ENCODE measurements at regions not wholly inside any gene's neighbourhood (a gene's known extent, or its start where the extent isn't known, plus 50 kb on each side); places are given as distances from the start of the nearest gene placed in this dataset.

DNA sequence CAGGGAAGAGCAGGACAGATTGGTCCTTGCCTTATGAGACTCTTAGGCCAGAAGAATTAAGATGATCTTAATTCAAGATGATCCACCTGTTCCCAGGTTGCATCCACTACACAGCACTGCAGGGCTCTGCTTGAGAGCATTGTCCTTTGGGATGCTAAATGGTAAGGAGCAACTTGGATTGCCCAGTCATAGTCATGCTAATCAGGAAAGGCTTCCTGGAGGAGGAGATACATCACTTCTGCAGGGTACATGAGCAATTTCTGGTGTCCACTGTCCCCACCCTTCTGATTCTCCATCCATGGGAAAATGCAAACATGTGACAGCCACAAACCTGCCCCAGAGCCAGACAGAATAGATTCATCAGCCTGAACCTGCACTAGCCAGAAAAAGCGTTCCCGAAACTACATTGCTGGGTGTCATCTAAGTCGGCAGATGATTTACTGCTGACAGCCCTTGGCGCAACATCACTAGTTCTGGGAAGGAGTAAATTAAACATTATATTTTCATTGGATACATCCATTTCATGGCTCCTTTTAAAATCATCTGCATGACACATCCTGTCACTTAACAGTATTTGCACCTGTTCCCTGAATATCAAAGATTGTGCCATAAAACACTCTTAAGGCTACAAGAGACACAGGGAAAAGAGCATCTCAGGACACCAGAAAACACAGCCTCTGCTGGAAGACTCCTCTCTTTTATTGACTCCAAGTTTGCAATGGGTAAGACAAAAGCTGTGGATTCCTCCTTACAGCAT, 282.2 kb downstream of the MAF start:
- CTCF ChIA-PET, result no interaction called here

More for the DNA sequence above, 282.2 kb downstream of the MAF start:
- no TSS peak for BruUV-seq (replicated peaks)
- Histone ChIP-seq H3K36me3 (ENCODE audit: control insufficient read depth in 1 of 2, insufficient read depth in 2 of 2, low read length in 2 of 2) (no peaks in the 10 kb centered on the region), H4K20me1 (ENCODE audit: insufficient read depth) (no peaks in the 10 kb centered on the region), H3K9me2 (ENCODE audit: insufficient read depth) (no peaks in the 10 kb centered on the region), H2AFZ (ENCODE audit: low read depth, low read length, poor library complexity, severe bottlenecking) (no peak overlapping the region), H3K4me1 (ENCODE audit: control insufficient read depth in 1 of 2, insufficient read depth in 2 of 2, low read length in 2 of 2) (no peaks in the 10 kb centered on the region), H3K9me3 (ENCODE audit: control insufficient read depth in 1 of 2, insufficient read depth in 1 of 2, low read depth in 1 of 2, low read length in 2 of 2) (peaks cover 20 to 26% of the 10 kb centered on the region in 2 experiments; a peak in 2 of 4 replicates), H3K79me2 (ENCODE audit: insufficient read depth, low read length) (no peaks in the 10 kb centered on the region), H3K27me3 (ENCODE audit: insufficient read depth, low read length) (no peaks in the 10 kb centered on the region), H3K27ac (ENCODE audit: low read depth, low read length) (no peak overlapping the region), H3K4me3 (replicated peaks in 1 of 2; ENCODE audit: low read depth in 1 of 2, low read length in 2 of 2) (no peak overlapping the region), H3K9ac (ENCODE audit: low read length) (no peak overlapping the region), H3K4me2 (ENCODE audit: low read length) (no peak overlapping the region)
- RAD21 ChIA-PET (ENCODE audit: low non-redundant PET in 1 of 2, low total read pairs in 2 of 2, uncharacterized antibody in 2 of 2, unreplicated experiment in 2 of 2), result no interaction called here
- no peak for ATAC-seq
- POLR2A ChIA-PET, result no interaction called here
- intact Hi-C loops (cut with micrococcal nuclease), result no loop called here
- TF ChIP-seq ELF1 (IDR thresholded peaks at IDR 0.05; ENCODE audit: borderline replicate concordance, low read depth) (no peak), EZH2phosphoT487 (IDR thresholded peaks at IDR 0.05; ENCODE audit: borderline replicate concordance) (no peak), TCF7L2 (IDR thresholded peaks at IDR 0.05; ENCODE audit: borderline replicate concordance, extremely low read depth, insufficient read depth, insufficient read length) (no peak), ZFX (IDR thresholded peaks at IDR 0.05) (no peak), JUND (IDR thresholded peaks at IDR 0.05) (no peak), ZNF274 (IDR thresholded peaks at IDR 0.05; ENCODE audit: low read depth, low read length) (no peak), EZH2 (IDR thresholded peaks at IDR 0.05) (no peak), POLR2AphosphoS5 (IDR thresholded peaks at IDR 0.05; ENCODE audit: low read depth, low read length) (no peak), CBX3 (IDR thresholded peaks at IDR 0.05; ENCODE audit: low read depth) (no peak), SRF (IDR thresholded peaks at IDR 0.05; ENCODE audit: low read depth) (no peak), SIN3A (IDR thresholded peaks at IDR 0.05; ENCODE audit: low read depth) (no peak), CEBPB (IDR thresholded peaks at IDR 0.05; ENCODE audit: low read depth) (no peak), YY1 (IDR thresholded peaks at IDR 0.05; ENCODE audit: extremely low read depth, insufficient replicate concordance, low read depth, low read length) (no peak), RAD21 (IDR thresholded peaks at IDR 0.05; ENCODE audit: low read depth) (no peak), FOSL1 (IDR thresholded peaks at IDR 0.05; ENCODE audit: low read depth) (no peak)
- TF ChIP-seq, protein P1, sequence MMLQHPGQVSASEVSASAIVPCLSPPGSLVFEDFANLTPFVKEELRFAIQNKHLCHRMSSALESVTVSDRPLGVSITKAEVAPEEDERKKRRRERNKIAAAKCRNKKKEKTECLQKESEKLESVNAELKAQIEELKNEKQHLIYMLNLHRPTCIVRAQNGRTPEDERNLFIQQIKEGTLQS (IDR thresholded peaks at IDR 0.05), result no peak
- TF ChIP-seq, protein P2, sequence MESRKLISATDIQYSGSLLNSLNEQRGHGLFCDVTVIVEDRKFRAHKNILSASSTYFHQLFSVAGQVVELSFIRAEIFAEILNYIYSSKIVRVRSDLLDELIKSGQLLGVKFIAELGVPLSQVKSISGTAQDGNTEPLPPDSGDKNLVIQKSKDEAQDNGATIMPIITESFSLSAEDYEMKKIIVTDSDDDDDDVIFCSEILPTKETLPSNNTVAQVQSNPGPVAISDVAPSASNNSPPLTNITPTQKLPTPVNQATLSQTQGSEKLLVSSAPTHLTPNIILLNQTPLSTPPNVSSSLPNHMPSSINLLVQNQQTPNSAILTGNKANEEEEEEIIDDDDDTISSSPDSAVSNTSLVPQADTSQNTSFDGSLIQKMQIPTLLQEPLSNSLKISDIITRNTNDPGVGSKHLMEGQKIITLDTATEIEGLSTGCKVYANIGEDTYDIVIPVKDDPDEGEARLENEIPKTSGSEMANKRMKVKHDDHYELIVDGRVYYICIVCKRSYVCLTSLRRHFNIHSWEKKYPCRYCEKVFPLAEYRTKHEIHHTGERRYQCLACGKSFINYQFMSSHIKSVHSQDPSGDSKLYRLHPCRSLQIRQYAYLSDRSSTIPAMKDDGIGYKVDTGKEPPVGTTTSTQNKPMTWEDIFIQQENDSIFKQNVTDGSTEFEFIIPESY (IDR thresholded peaks at IDR 0.05; ENCODE audit: extremely low read depth, insufficient replicate concordance, low read length), result no peak
- TF ChIP-seq, protein P3, sequence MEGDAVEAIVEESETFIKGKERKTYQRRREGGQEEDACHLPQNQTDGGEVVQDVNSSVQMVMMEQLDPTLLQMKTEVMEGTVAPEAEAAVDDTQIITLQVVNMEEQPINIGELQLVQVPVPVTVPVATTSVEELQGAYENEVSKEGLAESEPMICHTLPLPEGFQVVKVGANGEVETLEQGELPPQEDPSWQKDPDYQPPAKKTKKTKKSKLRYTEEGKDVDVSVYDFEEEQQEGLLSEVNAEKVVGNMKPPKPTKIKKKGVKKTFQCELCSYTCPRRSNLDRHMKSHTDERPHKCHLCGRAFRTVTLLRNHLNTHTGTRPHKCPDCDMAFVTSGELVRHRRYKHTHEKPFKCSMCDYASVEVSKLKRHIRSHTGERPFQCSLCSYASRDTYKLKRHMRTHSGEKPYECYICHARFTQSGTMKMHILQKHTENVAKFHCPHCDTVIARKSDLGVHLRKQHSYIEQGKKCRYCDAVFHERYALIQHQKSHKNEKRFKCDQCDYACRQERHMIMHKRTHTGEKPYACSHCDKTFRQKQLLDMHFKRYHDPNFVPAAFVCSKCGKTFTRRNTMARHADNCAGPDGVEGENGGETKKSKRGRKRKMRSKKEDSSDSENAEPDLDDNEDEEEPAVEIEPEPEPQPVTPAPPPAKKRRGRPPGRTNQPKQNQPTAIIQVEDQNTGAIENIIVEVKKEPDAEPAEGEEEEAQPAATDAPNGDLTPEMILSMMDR (IDR thresholded peaks at IDR 0.05 in 2 of 3, conservative IDR thresholded peaks at IDR 0.05 in 1 of 3; ENCODE audit: borderline replicate concordance in 1 of 3, insufficient read depth in 1 of 3, low read depth in 2 of 3, low read length in 2 of 3), result no peak
- TF ChIP-seq, protein P4, sequence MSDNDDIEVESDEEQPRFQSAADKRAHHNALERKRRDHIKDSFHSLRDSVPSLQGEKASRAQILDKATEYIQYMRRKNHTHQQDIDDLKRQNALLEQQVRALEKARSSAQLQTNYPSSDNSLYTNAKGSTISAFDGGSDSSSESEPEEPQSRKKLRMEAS (IDR thresholded peaks at IDR 0.05), result no peak
- DNase-seq (ENCODE audit: low read depth, low spot score), result no peak
